ENCODE measurements at regions not wholly inside any gene's neighbourhood (a gene's known extent, or its start where the extent isn't known, plus 50 kb on each side); places are given as distances from the start of the nearest gene placed in this dataset.

DNA sequence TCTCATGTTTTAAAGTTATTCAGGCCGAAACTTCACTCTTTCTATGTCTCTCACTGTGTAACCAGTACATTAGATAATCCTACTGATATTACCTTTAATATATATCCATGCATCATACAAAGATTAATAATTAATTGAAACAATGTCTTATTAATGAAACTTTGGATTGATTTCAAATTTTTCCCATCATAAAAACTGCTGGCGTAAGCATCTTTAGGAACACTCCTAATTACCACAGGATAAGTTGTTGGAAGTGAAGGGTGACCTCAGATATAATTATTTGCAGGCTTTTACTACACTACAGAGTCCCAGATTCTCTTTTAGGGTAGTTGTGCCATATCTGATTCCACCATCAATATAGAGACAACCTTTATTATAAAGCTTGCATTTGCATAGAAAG, 181.3 kb upstream of the SFRP2 start:
- Histone ChIP-seq H3K36me3 (ENCODE audit: control insufficient read depth, insufficient read depth, low read length) (no peaks in the 10 kb centered on the region), H3K27me3 (ENCODE audit: control insufficient read depth, insufficient read depth, low read length) (no peaks in the 10 kb centered on the region), H3K4me3 (replicated peaks in 1 of 4; ENCODE audit: control extremely low read depth in 1 of 4, insufficient read depth in 1 of 4, low read depth in 3 of 4, low read length in 4 of 4) (no peak overlapping the region), H3K27ac (ENCODE audit: insufficient read depth, low read length) (no peak overlapping the region), H3K9me3 (ENCODE audit: control insufficient read depth, insufficient read depth, low read depth, low read length) (no peaks in the 10 kb centered on the region), H3K9ac (ENCODE audit: insufficient read depth, low read length) (no peak overlapping the region), H4K20me1 (ENCODE audit: control insufficient read depth, extremely low read depth, insufficient read depth, low read length) (no peaks in the 10 kb centered on the region), H3K79me2 (ENCODE audit: control insufficient read depth, insufficient read depth, low read length) (no peaks in the 10 kb centered on the region), H2AFZ (ENCODE audit: low read length) (no peak overlapping the region), H3K4me2 (ENCODE audit: extremely low read depth, insufficient read depth, low read length) (no peak overlapping the region), H3K4me1 (ENCODE audit: control insufficient read depth, extremely low read depth, insufficient read depth, low read length) (no peaks in the 10 kb centered on the region)
- TF ChIP-seq EZH2 (IDR thresholded peaks at IDR 0.05; ENCODE audit: low read length, missing control alignments) = no peak
- TF ChIP-seq, protein P1, sequence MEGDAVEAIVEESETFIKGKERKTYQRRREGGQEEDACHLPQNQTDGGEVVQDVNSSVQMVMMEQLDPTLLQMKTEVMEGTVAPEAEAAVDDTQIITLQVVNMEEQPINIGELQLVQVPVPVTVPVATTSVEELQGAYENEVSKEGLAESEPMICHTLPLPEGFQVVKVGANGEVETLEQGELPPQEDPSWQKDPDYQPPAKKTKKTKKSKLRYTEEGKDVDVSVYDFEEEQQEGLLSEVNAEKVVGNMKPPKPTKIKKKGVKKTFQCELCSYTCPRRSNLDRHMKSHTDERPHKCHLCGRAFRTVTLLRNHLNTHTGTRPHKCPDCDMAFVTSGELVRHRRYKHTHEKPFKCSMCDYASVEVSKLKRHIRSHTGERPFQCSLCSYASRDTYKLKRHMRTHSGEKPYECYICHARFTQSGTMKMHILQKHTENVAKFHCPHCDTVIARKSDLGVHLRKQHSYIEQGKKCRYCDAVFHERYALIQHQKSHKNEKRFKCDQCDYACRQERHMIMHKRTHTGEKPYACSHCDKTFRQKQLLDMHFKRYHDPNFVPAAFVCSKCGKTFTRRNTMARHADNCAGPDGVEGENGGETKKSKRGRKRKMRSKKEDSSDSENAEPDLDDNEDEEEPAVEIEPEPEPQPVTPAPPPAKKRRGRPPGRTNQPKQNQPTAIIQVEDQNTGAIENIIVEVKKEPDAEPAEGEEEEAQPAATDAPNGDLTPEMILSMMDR (conservative IDR thresholded peaks at IDR 0.05 in 1 of 2, IDR thresholded peaks at IDR 0.05 in 1 of 2; ENCODE audit: low read depth in 1 of 2, low read length in 2 of 2) = no peak
- no peak for DNase-seq (ENCODE audit: low read depth in 2 of 2)

DNA sequence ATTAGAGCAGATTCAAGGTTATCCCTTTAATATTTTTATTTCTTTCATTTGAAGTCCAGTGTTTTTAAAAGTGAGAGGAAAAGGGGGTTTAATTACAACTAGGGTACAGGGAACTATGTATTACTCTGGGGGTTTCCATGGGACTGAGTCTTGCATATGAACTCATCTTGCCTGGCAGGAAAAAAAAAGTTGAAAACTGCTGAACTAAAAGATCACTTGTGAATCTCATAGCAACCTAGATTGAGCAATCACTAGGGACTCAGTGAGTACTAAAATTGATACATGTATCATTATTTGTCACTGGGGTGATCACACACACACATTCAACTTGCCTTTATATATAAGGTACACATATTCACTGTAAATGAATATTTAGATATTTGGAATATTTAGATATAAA, 180.7 kb upstream of the SFRP2 start:
- Histone ChIP-seq H4K20me1 (ENCODE audit: control insufficient read depth, extremely low read depth, insufficient read depth, low read length) (no peaks in the 10 kb centered on the region), H3K27ac (ENCODE audit: insufficient read depth, low read length) (no peak overlapping the region), H3K9me3 (ENCODE audit: control insufficient read depth, insufficient read depth, low read depth, low read length) (no peaks in the 10 kb centered on the region), H3K4me1 (ENCODE audit: control insufficient read depth, extremely low read depth, insufficient read depth, low read length) (no peaks in the 10 kb centered on the region), H3K9ac (ENCODE audit: insufficient read depth, low read length) (no peak overlapping the region), H2AFZ (ENCODE audit: low read length) (no peak overlapping the region), H3K4me2 (ENCODE audit: extremely low read depth, insufficient read depth, low read length) (no peak overlapping the region), H3K4me3 (replicated peaks in 1 of 4; ENCODE audit: control extremely low read depth in 1 of 4, insufficient read depth in 1 of 4, low read depth in 3 of 4, low read length in 4 of 4) (no peak overlapping the region), H3K79me2 (ENCODE audit: control insufficient read depth, insufficient read depth, low read length) (no peaks in the 10 kb centered on the region), H3K36me3 (ENCODE audit: control insufficient read depth, insufficient read depth, low read length) (no peaks in the 10 kb centered on the region), H3K27me3 (ENCODE audit: control insufficient read depth, insufficient read depth, low read length) (no peaks in the 10 kb centered on the region)
- no peak for TF ChIP-seq EZH2 (IDR thresholded peaks at IDR 0.05; ENCODE audit: low read length, missing control alignments)
- TF ChIP-seq, protein P1 (conservative IDR thresholded peaks at IDR 0.05 in 1 of 2, IDR thresholded peaks at IDR 0.05 in 1 of 2; ENCODE audit: low read depth in 1 of 2, low read length in 2 of 2) = no peak
- DNase-seq (ENCODE audit: low read depth in 2 of 2) = no peak

DNA sequence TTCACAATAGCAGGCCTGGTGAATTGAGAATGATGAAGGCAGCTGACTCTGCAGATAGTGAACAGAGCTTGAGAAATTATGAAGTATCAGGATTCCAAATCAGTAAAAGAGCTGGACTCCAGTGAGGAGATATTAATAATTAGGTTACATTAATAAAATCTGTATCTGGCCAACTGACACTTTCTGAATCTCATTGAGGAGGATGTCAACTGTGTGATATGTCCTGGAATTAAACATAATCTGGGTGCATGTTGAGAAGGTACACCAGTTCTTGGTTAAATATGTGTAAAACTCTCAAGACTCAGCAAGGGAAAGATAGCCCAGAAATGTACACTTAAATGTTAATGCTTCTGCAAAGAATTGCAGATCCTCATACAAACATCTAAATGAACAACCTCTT, 177.8 kb upstream of the SFRP2 start:
- Histone ChIP-seq H3K36me3 (ENCODE audit: control insufficient read depth, insufficient read depth, low read length) (no peaks in the 10 kb centered on the region), H3K4me1 (ENCODE audit: control insufficient read depth, extremely low read depth, insufficient read depth, low read length) (no peaks in the 10 kb centered on the region), H3K79me2 (ENCODE audit: control insufficient read depth, insufficient read depth, low read length) (no peaks in the 10 kb centered on the region), H3K27ac (ENCODE audit: insufficient read depth, low read length) (no peak overlapping the region), H4K20me1 (ENCODE audit: control insufficient read depth, extremely low read depth, insufficient read depth, low read length) (no peaks in the 10 kb centered on the region), H3K27me3 (ENCODE audit: control insufficient read depth, insufficient read depth, low read length) (no peaks in the 10 kb centered on the region), H3K4me3 (replicated peaks in 1 of 4; ENCODE audit: control extremely low read depth in 1 of 4, insufficient read depth in 1 of 4, low read depth in 3 of 4, low read length in 4 of 4) (no peak overlapping the region), H3K4me2 (ENCODE audit: extremely low read depth, insufficient read depth, low read length) (no peak overlapping the region), H3K9me3 (ENCODE audit: control insufficient read depth, insufficient read depth, low read depth, low read length) (no peaks in the 10 kb centered on the region), H3K9ac (ENCODE audit: insufficient read depth, low read length) (no peak overlapping the region), H2AFZ (ENCODE audit: low read length) (no peak overlapping the region)
- TF ChIP-seq, protein P1 (conservative IDR thresholded peaks at IDR 0.05 in 1 of 2, IDR thresholded peaks at IDR 0.05 in 1 of 2; ENCODE audit: low read depth in 1 of 2, low read length in 2 of 2) = no peak
- TF ChIP-seq EZH2 (IDR thresholded peaks at IDR 0.05; ENCODE audit: low read length, missing control alignments) = no peak
- no peak for DNase-seq (ENCODE audit: low read depth in 2 of 2)
